Urothelium cell line (cell line): ENCODE measurements at regions not wholly inside any gene's neighbourhood (a gene's known extent, or its start where the extent isn't known, plus 50 kb on each side); places are given as distances from the start of the nearest gene placed in this dataset.
"Not testable (repeated sequence)": the region's sequence is repeated elsewhere in the genome, so short reads cannot be mapped to it uniquely, and the experiment has no call there.

Source experiments
- DNase-seq: peaks from one replicate; pipeline ENCODE4 v3.0.0; 2011; ENCODE audit warnings: low spot score, mixed read lengths
- FAIRE-seq: peaks from 2 replicates; lab custom pipeline; 2011; peaks lifted over from hg19 to GRCh38; lab: Jason Lieb, UNC

DNA sequence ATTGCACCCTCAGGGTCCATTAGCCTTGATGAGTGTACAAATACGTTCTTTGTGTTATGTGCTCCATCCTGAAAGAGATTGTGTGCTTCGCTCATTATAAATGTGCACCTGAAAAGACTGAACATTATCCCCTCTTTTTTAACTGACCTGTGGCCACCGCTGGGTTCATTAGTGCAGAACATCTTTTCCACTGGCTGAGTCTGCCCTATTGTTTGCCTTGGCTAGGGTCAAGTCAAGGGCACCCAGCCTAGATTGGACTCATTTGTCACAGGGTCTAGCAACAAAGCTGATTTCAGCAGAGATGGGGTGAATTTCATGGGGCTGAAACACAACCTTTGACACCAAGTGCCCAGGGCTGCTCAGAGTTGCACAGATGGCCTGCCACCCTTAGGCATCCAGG, 764.1 kb upstream of the ARRDC3 start:
- DNase-seq (no peak), FAIRE-seq (no peak)

GRCh38 chr5:92145852-92146251, 762.7 kb upstream of the ARRDC3 start:
- FAIRE-seq: no peak
- no peak for DNase-seq

DNA sequence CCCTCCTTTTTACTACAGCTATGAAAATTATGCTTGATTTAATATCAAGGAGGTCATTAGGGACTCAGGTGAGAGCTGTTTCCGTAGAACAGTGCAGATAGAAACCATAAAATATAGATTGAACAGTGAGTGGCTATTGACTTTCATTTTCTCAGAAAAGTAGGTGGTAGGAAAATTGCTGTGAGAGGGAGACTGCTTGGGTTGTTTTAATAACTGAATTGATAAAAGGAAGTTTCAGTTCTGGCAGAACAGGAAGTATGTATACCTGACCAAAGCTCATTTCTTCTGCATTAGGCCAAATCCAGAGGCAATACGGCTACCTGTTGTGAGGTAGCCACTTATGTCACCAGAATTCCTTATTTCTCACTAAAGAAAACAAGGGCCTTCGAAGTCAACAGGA, 761.7 kb upstream of the ARRDC3 start:
- DNase-seq (no peak), FAIRE-seq (no peak)

- FAIRE-seq, DNase-seq: not testable (repeated sequence)
Measured at GRCh38 chr5:92132294-92132908, 749.3 kb upstream of the ARRDC3 start.

DNA sequence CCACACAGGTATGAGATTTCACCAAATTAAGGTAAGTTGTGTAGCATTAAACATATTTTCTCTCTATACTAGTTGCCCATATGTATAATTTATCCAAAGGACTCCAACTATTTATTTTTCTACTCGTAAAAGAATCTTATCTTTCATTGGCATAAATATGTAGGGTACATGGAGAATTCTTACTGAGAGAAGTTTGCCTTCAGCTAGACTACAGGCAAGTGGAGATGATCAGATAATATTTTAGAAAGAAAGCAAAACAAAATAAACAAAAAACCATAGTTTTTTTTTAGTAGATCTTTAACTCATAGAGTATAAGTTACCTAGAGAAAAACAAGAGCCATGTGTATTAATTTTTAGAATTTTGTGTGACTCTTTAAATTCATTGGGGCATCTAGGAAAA, 743.1 kb upstream of the ARRDC3 start:
- FAIRE-seq (no peak), DNase-seq (no peak)

DNA sequence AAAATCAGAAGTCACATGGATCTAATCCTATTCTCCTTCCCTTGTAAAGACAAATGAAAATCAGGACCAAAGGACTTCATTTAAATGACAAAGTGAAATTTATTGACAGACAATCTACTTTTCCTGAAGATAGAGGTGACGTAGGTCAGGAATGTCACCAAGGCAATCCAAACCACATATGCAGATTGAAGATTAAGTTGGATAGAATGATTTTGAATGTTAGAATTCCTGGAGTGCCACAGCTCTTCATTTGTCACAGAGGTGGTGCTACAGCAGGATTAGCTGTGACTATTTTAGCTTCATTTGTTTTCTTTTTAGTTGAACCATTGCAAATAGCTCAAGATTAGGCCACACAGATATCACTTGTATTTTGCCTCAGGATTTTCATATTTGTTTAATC, 736.0 kb upstream of the ARRDC3 start:
- FAIRE-seq (no peak), DNase-seq (no peak)

- no peak for FAIRE-seq
- DNase-seq: no peak
Measured at GRCh38 chr5:92106808-92107207, 723.7 kb upstream of the ARRDC3 start.

DNA sequence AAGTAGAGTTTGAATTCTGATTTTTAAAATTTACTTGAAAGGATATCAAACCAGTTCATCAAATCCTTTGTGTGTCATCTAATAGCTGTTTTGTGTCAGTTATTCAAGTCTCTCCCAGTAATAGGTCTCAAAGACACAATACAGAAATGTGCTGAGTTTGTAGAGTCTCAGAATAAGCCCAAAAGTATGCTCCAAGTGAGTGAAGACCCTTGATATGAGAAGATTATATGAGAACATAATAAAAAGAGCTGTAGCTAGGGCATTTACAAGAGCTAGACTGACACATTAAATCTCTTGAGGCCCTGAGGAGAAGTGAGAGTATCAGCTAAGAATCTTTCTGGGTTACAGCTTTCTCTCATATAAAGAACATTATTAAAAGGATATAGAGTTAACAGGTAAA, 721.0 kb upstream of the ARRDC3 start:
- FAIRE-seq: no peak
- no peak for DNase-seq

GRCh38 chr5:92102313-92102712, 719.2 kb upstream of the ARRDC3 start:
- FAIRE-seq (no peak), DNase-seq (no peak)

GRCh38 chr5:92092239-92092638, 709.1 kb upstream of the ARRDC3 start:
- DNase-seq (no peak), FAIRE-seq (no peak)

GRCh38 chr5:92086059-92086811, 703.1 kb upstream of the ARRDC3 start:
- no peak for DNase-seq
- FAIRE-seq: no peak

DNA sequence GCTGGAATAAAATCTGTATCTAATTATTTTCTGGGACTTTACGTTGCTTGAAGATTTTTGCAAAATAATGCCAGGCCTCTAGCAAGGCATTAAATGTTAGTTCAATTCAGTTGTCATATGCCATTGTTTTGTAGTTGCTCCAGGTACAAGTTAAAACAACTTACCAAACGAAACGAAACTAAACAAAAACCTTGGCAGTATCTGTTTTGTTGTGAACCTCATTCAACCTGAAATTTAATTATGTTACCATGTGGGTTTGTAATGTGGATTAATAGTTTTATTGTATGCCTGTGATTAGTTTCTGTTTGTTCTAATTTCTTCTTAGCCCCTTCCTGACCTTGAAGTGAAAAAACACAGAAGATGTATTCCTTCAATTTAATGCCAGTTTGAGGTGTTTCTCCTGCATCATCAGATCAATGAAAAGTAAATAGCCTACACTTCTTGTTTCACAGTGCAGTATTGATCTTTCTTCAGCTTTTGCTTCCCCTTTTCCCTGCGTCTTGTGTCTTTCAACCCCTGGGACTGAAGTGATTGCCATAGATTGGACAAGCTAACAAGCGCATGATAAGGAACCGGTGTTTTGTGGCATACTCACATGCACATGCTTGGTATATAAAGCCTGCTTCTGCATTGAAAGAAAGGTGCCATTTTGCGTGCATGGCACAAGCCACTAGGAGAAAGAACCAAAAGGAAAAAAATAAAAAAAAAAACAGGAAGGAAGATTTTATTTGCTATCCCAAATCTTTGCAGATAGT, 699.0 kb upstream of the ARRDC3 start:
- peak; percentile 2 for DNase-seq
- FAIRE-seq: no peak

DNA sequence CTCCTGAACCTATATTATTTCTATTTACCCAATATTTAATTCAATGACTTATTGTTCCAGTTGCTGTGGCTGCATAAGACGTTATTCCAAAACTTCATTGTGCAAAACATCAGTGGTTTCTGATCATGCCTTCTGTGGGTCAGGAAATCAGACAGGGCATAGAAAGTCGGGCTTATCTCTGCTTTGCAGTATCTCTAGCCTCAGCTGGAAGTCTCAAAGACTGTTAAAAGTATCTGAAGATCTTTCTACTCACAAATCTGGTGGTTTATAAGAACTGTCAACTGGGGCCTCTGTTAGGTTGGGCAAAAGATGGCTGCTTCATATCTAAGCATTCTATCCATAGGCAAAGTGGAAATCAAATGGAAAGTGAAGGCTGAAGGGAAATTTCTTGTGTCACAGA, 687.7 kb upstream of the ARRDC3 start:
- FAIRE-seq: no peak

DNA sequence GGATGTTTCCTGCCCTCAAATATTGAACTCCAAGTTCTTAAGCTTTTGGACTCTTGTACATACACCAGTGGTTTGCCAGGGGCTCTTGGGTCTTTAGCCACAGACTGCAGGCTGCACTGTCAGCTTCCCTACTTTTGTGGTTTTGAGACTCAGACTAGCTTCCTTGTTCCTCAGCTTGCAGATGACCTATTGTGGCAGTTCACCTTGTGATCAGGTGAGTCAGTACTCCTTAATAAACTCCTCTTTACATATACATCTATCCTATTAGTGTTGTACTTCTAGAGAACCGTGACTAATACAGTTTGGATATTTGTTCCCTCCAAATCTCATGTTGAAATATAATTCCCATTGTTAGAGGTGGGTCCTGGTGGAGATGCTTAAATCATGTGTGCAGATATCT, 681.9 kb upstream of the ARRDC3 start:
- DNase-seq (no peak), FAIRE-seq (no peak)

More for the DNA sequence above, 687.7 kb upstream of the ARRDC3 start:
- DNase-seq: no peak

GRCh38 chr5:92051741-92052140, 668.6 kb upstream of the ARRDC3 start:
- DNase-seq (no peak), FAIRE-seq (no peak)

DNA sequence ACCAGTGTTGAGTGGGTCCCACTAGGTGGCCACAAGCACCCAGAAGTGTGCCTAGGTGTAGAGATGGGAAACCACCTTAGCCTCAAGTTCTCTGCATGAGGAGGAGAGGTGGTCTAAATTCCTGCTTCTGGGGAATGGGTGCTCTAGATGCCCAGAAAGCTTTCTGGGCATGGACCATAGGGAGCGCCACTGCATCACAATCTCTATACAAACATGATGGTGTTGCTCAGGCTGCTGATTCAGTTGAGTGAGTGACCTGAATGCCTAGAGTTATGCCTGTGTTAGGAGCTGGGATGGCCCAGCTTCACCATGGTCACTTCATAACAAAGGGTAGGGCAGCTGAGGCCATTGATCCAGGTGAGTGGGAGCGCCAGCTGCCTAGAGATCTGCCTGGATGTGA, 667.9 kb upstream of the ARRDC3 start:
- no peak for DNase-seq
- no peak for FAIRE-seq

DNA sequence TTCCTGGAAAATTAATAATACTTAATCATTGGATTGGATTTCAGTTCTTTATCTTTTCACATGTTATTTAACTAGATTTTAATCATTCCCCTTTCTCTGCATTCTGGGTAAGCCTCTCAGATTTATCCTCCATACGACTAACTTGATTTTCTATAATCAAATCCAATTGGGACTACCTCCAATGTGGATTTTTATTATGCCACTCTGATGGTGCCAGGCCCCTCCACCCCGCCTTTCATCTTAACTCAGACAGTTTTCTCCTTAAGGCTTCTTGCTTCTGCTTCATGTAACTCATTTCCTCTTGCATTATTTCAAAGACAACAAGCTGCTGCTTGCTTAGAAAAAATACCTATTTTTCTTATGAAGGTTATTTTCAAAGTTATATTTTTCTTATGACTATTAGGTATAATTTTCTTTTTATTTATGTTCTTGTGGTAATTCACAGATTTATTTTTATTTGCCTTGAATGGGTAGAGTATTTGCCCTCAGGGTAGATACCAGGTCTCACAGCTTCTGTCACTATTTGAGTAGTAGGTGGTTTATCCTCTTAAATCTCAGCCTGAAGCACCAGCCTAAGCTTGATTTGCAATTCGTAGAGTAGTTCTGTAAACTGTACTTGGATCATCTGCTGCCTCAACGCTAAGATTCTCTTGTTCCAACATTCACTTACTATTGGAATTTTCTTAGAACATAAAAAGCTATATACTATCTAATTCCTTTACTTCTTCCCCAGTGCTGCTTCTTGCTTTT, 659.0 kb upstream of the ARRDC3 start:
- no peak for FAIRE-seq

DNA sequence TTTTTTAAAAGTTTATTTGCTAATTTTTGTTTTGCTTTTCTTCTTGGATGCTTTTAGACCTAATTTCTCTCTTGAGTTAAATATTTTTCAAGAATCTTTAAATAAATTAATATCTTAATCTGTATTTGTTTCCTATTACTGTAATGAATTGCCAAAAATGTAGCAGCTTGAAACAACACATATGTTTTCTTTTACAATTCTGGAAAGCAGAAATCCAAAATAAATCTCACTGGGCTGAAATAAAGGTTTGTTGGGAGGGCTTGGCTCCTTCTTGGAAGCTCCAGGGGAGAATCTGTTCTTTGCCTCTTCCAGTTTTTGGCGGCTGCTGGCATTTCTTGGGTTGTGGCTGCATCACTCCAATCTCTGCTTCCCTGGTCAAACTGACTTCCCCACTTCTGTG, 658.1 kb upstream of the ARRDC3 start:
- no peak for DNase-seq
- no peak for FAIRE-seq

More for the DNA sequence above, 659.0 kb upstream of the ARRDC3 start:
- DNase-seq: no peak

- FAIRE-seq: not testable (repeated sequence)
Measured at GRCh38 chr5:92029792-92030191, 646.7 kb upstream of the ARRDC3 start.

DNA sequence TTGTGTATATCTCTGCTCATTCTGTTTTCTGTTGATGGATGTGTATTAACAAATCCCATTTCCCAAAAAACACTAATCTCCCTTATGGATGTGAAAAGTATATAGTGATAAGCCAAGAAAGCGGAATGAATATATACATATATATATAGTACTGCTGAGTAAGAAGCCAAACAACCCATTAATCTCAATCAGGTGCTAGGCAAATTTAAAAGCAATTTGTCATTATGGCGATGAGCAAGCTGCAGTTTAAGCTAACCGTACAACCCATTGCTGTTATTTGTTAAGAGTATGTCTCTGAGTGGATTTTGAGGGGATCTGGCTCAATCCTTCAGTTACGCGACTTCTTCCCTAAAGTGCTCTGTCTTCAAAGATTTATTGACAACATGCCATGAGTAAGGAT, 640.4 kb upstream of the ARRDC3 start:
- no peak for FAIRE-seq

More at GRCh38 chr5:92029792-92030191, 646.7 kb upstream of the ARRDC3 start:
- DNase-seq: not testable (repeated sequence)

DNA sequence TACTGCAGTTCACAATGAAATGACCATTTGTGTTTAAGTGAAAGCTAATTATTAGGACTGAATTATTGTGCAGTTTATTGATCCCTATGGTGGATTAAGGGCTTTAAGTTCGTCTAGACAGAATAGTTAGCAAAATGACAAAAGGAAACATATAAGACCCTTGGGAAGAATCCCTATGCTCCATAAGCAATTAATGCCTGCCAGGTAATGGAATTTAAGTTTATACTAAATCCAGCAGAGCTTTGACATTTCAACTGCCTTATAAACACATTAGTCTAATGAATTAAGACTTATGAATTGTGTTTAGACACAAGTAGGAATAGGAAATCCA, 640.0 kb upstream of the ARRDC3 start:
- FAIRE-seq (no peak), DNase-seq (no peak)

More for the DNA sequence above, 640.4 kb upstream of the ARRDC3 start:
- no peak for DNase-seq
